ENCODE measurements at regions not wholly inside any gene's neighbourhood (a gene's known extent, or its start where the extent isn't known, plus 50 kb on each side); places are given as distances from the start of the nearest gene placed in this dataset.
"Not testable (repeated sequence)": the region's sequence is repeated elsewhere in the genome, so short reads cannot be mapped to it uniquely, and the experiment has no call there.

DNA sequence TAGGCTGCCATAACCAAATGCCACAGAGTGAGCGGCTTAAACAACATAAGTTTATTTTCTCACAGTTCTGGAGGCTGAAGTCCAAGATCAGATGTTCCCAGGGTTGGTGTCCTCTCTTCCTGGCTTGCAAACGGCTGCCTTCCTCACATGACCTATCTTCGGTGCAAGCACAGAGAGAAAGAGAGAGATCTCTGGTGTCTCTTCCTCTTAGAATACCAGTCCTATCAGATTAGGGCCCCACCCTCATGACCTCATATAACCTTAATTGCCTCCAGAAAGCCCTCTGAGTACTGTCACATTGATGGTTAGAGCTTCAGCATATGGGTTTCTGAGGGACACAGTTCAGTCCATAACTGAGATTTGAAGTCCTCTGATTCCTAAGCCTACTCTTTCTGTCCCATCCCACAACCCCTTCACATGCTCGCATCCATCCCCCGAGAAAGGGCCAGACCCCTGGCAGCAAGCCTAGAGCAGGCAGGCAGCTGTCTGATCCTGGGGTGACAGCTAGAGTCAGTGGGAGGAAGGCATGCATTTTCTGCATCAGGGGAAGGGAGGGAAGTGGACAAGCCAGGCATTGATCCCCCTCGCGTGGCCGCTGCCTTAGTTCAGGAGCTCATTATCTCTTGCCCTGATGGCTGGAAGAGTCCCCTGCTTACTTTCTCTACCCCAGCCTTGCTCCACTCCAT is 114.1 kb downstream of the FAR1 start:
- no peaks in the 10 kb centered on the region for H3K27me3 ChIP-seq
- H3K9me3 ChIP-seq = no peaks in the 10 kb centered on the region
- H3K4me1 ChIP-seq = no peaks in the 10 kb centered on the region
- H3K27ac ChIP-seq = no peak overlapping the region
- no peak for DNase-seq
- TF ChIP-seq POLR2A (IDR thresholded peaks at IDR 0.05) (no peak), POLR2AphosphoS5 (IDR thresholded peaks at IDR 0.05) (no peak), EP300 (IDR thresholded peaks at IDR 0.05) (no peak)
- TF ChIP-seq, protein P1, sequence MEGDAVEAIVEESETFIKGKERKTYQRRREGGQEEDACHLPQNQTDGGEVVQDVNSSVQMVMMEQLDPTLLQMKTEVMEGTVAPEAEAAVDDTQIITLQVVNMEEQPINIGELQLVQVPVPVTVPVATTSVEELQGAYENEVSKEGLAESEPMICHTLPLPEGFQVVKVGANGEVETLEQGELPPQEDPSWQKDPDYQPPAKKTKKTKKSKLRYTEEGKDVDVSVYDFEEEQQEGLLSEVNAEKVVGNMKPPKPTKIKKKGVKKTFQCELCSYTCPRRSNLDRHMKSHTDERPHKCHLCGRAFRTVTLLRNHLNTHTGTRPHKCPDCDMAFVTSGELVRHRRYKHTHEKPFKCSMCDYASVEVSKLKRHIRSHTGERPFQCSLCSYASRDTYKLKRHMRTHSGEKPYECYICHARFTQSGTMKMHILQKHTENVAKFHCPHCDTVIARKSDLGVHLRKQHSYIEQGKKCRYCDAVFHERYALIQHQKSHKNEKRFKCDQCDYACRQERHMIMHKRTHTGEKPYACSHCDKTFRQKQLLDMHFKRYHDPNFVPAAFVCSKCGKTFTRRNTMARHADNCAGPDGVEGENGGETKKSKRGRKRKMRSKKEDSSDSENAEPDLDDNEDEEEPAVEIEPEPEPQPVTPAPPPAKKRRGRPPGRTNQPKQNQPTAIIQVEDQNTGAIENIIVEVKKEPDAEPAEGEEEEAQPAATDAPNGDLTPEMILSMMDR (IDR thresholded peaks at IDR 0.05) = no peak
- WGBS, 2 donors = 66 to 78% methylated on average over 8 of the region's 8 CpGs
- no peak for ATAC-seq (ENCODE audit: low FRiP score in 2 of 2)
- no peaks in the 10 kb centered on the region for H3K36me3 ChIP-seq
- no peak overlapping the region for H3K4me3 ChIP-seq

DNA sequence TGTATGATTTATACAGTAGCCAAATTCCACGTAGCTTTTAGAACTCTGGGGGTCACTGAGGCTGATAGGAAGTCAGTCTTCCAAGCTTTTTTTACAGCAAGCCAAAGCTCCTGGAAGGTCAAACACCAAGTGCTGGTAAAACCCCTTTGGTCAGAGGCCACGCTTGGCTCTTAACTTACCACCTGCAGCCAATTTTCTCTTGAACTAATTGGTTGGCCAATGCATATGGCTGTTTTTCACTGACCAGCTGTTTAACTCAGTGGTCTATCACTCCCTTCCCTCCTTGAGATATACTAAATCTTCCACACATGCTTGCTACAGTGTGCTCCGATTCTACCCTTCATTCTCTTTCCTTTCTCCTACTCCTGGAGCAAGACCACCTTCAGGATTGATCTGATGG is 116.0 kb downstream of the FAR1 start:
- ATAC-seq (ENCODE audit: low FRiP score in 2 of 2) (no peak), DNase-seq (no peak)
- TF ChIP-seq EP300 (IDR thresholded peaks at IDR 0.05) (no peak), POLR2A (IDR thresholded peaks at IDR 0.05) (no peak), POLR2AphosphoS5 (IDR thresholded peaks at IDR 0.05) (no peak)
- TF ChIP-seq, protein P1 (IDR thresholded peaks at IDR 0.05) = no peak
- Histone ChIP-seq H3K4me1 (no peaks in the 10 kb centered on the region), H3K36me3 (no peaks in the 10 kb centered on the region), H3K9me3 (no peaks in the 10 kb centered on the region), H3K27ac (no peak overlapping the region), H3K27me3 (no peaks in the 10 kb centered on the region), H3K4me3 (no peak overlapping the region)
- 90 to 91% methylated on average over 3 of the region's 3 CpGs for WGBS, 2 donors

DNA sequence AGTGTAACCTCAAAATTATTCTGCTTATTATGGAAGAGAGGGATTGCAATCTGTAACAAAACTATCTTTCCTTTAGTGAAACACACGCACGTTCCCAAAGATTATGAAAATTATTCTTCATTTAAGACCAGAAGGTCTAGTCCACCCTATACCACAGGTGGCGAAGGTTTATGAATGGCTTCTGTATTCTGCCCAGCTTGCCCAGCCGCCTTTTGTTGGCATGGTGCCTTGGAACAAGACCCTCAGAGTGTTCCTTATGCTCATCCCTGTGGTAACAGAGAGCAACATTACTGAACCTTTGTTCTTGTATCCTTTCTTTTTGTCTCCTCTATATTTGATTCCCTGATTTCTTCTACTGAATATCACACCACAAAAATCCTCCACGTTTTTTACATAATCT is 116.4 kb downstream of the FAR1 start:
- TF ChIP-seq POLR2A (IDR thresholded peaks at IDR 0.05) (no peak), POLR2AphosphoS5 (IDR thresholded peaks at IDR 0.05) (no peak), EP300 (IDR thresholded peaks at IDR 0.05) (no peak)
- TF ChIP-seq, protein P1 (IDR thresholded peaks at IDR 0.05) = no peak
- DNase-seq (no peak), ATAC-seq (ENCODE audit: low FRiP score in 2 of 2) (no peak)

DNA sequence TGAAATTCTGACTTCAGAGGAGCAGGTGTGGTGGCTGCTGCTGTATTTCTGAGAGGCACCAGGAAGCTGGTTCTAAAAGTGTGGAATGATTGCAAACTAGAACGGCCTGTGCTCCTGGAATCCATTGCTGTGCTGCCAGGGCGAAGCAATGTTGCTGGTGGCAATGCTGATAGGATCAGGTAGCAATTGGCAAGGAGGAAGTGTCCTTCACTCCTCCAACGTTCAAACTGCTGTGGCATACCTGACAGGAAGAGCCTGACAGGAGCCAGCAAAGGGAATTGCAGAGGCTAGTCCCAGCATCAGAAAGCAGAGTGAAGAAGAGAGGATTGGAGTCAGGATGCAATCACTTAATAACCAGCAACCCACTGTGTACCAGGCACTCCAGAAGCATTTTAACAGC is 118.2 kb downstream of the FAR1 start:
- H3K4me3 ChIP-seq = no peak overlapping the region
- no peaks in the 10 kb centered on the region for H3K4me1 ChIP-seq
- TF ChIP-seq POLR2A (IDR thresholded peaks at IDR 0.05) (no peak), EP300 (IDR thresholded peaks at IDR 0.05) (no peak), POLR2AphosphoS5 (IDR thresholded peaks at IDR 0.05) (no peak)
- TF ChIP-seq, protein P1 (IDR thresholded peaks at IDR 0.05) = no peak
- ATAC-seq (ENCODE audit: low FRiP score in 2 of 2) (no peak), DNase-seq (no peak)
- H3K36me3 ChIP-seq = no peaks in the 10 kb centered on the region
- H3K9me3 ChIP-seq = no peaks in the 10 kb centered on the region
- 49 to 51% methylated on average over 3 of the region's 3 CpGs for WGBS, 2 donors
- no peak overlapping the region for H3K27ac ChIP-seq
- H3K27me3 ChIP-seq = no peaks in the 10 kb centered on the region

More for the DNA sequence above, 116.4 kb downstream of the FAR1 start:
- H3K36me3 ChIP-seq = no peaks in the 10 kb centered on the region
- H3K27me3 ChIP-seq = no peaks in the 10 kb centered on the region
- 84% methylated on average over 5 of the region's 5 CpGs for WGBS, 2 donors
- no peaks in the 10 kb centered on the region for H3K4me1 ChIP-seq
- H3K9me3 ChIP-seq = no peaks in the 10 kb centered on the region
- no peak overlapping the region for H3K27ac ChIP-seq
- no peak overlapping the region for H3K4me3 ChIP-seq

DNA sequence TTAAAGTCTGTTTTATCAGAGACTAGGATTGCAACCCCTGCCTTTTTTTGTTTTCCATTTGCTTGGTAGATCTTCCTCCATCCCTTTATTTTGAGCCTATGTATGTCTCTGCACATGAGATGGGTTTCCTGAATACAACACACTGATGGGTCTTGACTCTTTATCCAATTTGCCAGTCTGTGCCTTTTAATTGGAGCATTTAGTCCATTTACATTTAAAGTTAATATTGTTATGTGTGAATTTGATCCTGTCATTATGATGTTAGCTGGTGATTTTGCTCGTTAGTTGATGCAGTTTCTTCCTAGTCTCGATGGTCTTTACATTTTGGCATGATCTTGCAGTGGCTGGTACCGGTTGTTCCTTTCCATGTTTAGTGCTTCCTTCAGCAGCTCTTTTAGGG is 129.1 kb downstream of the FAR1 start:
- 78 to 86% methylated on average over 3 of the region's 3 CpGs for WGBS, 2 donors
- not testable (repeated sequence) for DNase-seq

More for the DNA sequence above, 129.1 kb downstream of the FAR1 start:
- not testable (repeated sequence) for H3K4me1 ChIP-seq; H3K27me3 ChIP-seq; H3K4me3 ChIP-seq; ATAC-seq (ENCODE audit: low FRiP score in 2 of 2); H3K9me3 ChIP-seq; H3K27ac ChIP-seq; H3K36me3 ChIP-seq

Measured in upper lobe of left lung (tissue), 6 donors.